HEK293T (cell line): ENCODE measurements at regions not wholly inside any gene's neighbourhood (a gene's known extent, or its start where the extent isn't known, plus 50 kb on each side); places are given as distances from the start of the nearest gene placed in this dataset.

Experiments used
- ARNT ChIP-seq: fragments of 450-650 bp; IDR thresholded peaks from 2 replicates; pipeline ENCODE4 v1.6.1; 2017; ENCODE audit warnings: mild to moderate bottlenecking
- BHLHE40 ChIP-seq: fragments of 450-650 bp; IDR thresholded peaks from 2 replicates; pipeline ENCODE4 v1.6.1; 2016; ENCODE audit warnings: mild to moderate bottlenecking, moderate library complexity, borderline replicate concordance
- CTBP1 ChIP-seq: fragments of 450-650 bp; IDR thresholded peaks from 2 replicates; pipeline ENCODE4 v1.6.1; 2016; ENCODE audit warnings: borderline replicate concordance
- ELF4 ChIP-seq: fragments of 450-650 bp; IDR thresholded peaks from 2 replicates; pipeline ENCODE4 v1.6.1; 2017; ENCODE audit warnings: antibody characterized with exemption
- FOXA1 ChIP-seq: fragments of 450-650 bp; IDR thresholded peaks from 2 replicates; pipeline ENCODE4 v1.6.1; 2016; ENCODE audit warnings: mild to moderate bottlenecking
- FOXK2 ChIP-seq: fragments of 450-650 bp; IDR thresholded peaks from 2 replicates; pipeline ENCODE4 v1.6.1; 2016; ENCODE audit warnings: mild to moderate bottlenecking
- FOXM1 ChIP-seq: fragments of 450-650 bp; IDR thresholded peaks from 2 replicates; pipeline ENCODE4 v1.6.1; 2017; ENCODE audit warnings: mild to moderate bottlenecking, borderline replicate concordance
- SP1 ChIP-seq: fragments of 450-650 bp; IDR thresholded peaks from 2 replicates; pipeline ENCODE4 v1.6.1; 2017
- SUZ12 ChIP-seq: fragments of 450-650 bp; IDR thresholded peaks from 2 replicates; pipeline ENCODE4 v1.6.1; 2016; ENCODE audit warnings: mild to moderate bottlenecking
- TARDBP ChIP-seq: fragments of 450-650 bp; IDR thresholded peaks from 2 replicates; pipeline ENCODE4 v1.6.1; 2016
- ZNF384 ChIP-seq: fragments of 450-650 bp; IDR thresholded peaks from 2 replicates; pipeline ENCODE4 v1.6.1; 2016
- TF ChIP-seq, protein P1 (sequence below): fragments of 450-650 bp; IDR thresholded peaks from 2 replicates; pipeline ENCODE4 v1.6.1; 2016

DNA sequence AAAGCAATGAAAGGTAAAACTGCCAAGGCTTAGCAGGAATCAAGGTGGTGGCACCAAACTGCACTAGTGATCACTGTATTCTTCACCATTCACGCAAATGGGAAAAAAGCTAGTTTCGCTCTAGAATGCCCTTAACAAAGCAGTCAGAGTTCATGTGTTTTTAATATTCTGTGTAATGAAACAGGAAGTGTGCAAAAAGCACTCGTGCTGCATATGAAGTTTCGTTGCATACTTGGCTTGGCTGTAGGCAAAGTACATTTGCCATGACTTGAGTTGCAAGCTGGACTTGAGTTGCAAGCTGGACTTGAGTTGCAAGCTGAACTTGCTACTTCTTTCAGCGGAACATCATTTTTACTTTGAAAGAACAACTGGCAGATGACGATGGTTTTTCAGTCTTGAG, 55.4 kb downstream of the FOXI1 start:
- TF ChIP-seq BHLHE40: no peak
- TF ChIP-seq FOXK2: no peak
- TF ChIP-seq ELF4: no peak
- TF ChIP-seq SUZ12: no peak
- no peak for TF ChIP-seq SP1
- no peak for TF ChIP-seq CTBP1
- TF ChIP-seq FOXA1: no peak
- no peak for TF ChIP-seq ARNT
- TF ChIP-seq, protein P1, sequence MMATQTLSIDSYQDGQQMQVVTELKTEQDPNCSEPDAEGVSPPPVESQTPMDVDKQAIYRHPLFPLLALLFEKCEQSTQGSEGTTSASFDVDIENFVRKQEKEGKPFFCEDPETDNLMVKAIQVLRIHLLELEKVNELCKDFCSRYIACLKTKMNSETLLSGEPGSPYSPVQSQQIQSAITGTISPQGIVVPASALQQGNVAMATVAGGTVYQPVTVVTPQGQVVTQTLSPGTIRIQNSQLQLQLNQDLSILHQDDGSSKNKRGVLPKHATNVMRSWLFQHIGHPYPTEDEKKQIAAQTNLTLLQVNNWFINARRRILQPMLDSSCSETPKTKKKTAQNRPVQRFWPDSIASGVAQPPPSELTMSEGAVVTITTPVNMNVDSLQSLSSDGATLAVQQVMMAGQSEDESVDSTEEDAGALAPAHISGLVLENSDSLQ: no peak
- no peak for TF ChIP-seq TARDBP
- no peak for TF ChIP-seq FOXM1
- TF ChIP-seq ZNF384: no peak
